Suprapubic skin (tissue), 4 donors: ENCODE measurements at regions not wholly inside any gene's neighbourhood (a gene's known extent, or its start where the extent isn't known, plus 50 kb on each side); places are given as distances from the start of the nearest gene placed in this dataset.
A peak's percentile ranks its signal among the peaks of the same experiment; 100 is the strongest.

Source experiments
- DNase-seq, 2 donors: peaks; one replicate each; pipeline ENCODE4 v3.0.0-alpha.2; 2019; ENCODE audit warnings: low spot score in 2 of 2
- H3K27ac ChIP-seq: fragments of 200-600 bp; sonication (generic); one replicate; pipeline ENCODE4 v1.5.1; 2019
- H3K27me3 ChIP-seq: fragments of 200-600 bp; sonication (generic); one replicate; pipeline ENCODE4 v1.5.1; 2019
- H3K36me3 ChIP-seq: fragments of 200-600 bp; sonication (generic); one replicate; pipeline ENCODE4 v1.5.1; 2019
- H3K4me1 ChIP-seq: fragments of 200-600 bp; sonication (generic); one replicate; pipeline ENCODE4 v1.5.1; 2019
- H3K4me3 ChIP-seq: fragments of 200-600 bp; sonication (generic); one replicate; pipeline ENCODE4 v1.5.1; 2019; ENCODE audit warnings: mild to moderate bottlenecking
- H3K9me3 ChIP-seq: fragments of 200-600 bp; sonication (generic); one replicate; pipeline ENCODE4 v1.5.1; 2019
- CTCF ChIP-seq, 2 donors: fragments of 200-600 bp in 1 of 2; fragments of 450-650 bp in 1 of 2; sonication (generic) in 1 of 2; IDR thresholded peaks; one replicate each; pipeline ENCODE4 v1.5.1; 2016 to 2019; ENCODE audit warnings: antibody characterized with exemption in 2 of 2, mild to moderate bottlenecking in 1 of 2, moderate library complexity in 1 of 2
- EP300 ChIP-seq: sonication (generic); formaldehyde crosslinking; IDR thresholded peaks from one replicate; pipeline ENCODE4 v1.6.1; 2017; ENCODE audit warnings: antibody characterized with exemption
- POLR2A ChIP-seq, 2 donors: fragments of 450-650 bp; IDR thresholded peaks; one replicate each; pipeline ENCODE4 v1.6.1; 2017; ENCODE audit warnings: antibody characterized with exemption in 2 of 2, mild to moderate bottlenecking in 2 of 2, moderate library complexity in 2 of 2
- POLR2AphosphoS5 ChIP-seq, 3 donors: sonication (generic); formaldehyde crosslinking; IDR thresholded peaks; one replicate each; pipeline ENCODE4 v1.6.1; 2017; ENCODE audit warnings: antibody characterized with exemption in 3 of 3
- WGBS: methylation state at CpG from one replicate; pipeline ENCODE4 v1.1.5; 2018; 5-methylcytosine and 5-hydroxymethylcytosine counted together

- Histone ChIP-seq H3K9me3 (no peaks in the 10 kb centered on the region), H3K4me1 (no peaks in the 10 kb centered on the region), H3K27me3 (no peaks in the 10 kb centered on the region), H3K36me3 (no peaks in the 10 kb centered on the region), H3K27ac (no peak overlapping the region), H3K4me3 (no peak overlapping the region)
- no peak for DNase-seq
- TF ChIP-seq EP300, result no peak
- no peak for TF ChIP-seq POLR2A (IDR thresholded peaks at IDR 0.05)
- no peak for TF ChIP-seq CTCF (IDR thresholded peaks at IDR 0.05)
- TF ChIP-seq POLR2AphosphoS5 (IDR thresholded peaks at IDR 0.05), result no peak
- WGBS, result 78% methylated on average over 1 of the region's 1 CpG
Measured at GRCh38 chr1:96964761-96965160, 243.2 kb downstream of the PTBP2 start.

- Histone ChIP-seq H3K4me1 (no peaks in the 10 kb centered on the region), H3K27me3 (no peaks in the 10 kb centered on the region), H3K36me3 (no peaks in the 10 kb centered on the region), H3K4me3 (no peak overlapping the region), H3K27ac (no peak overlapping the region), H3K9me3 (no peaks in the 10 kb centered on the region)
- DNase-seq, result peak; percentile 75 to 79
- no peak for TF ChIP-seq EP300
- TF ChIP-seq POLR2AphosphoS5 (IDR thresholded peaks at IDR 0.05), result no peak
- peak; percentile 85 to 88 for TF ChIP-seq CTCF (IDR thresholded peaks at IDR 0.05)
- TF ChIP-seq POLR2A (IDR thresholded peaks at IDR 0.05), result no peak
- WGBS, result 50% methylated on average over 15 of the region's 15 CpGs
Measured at GRCh38 chr1:96966536-96967138, 245.1 kb downstream of the PTBP2 start.

GRCh38 chr1:96967311-96967710 lies 245.7 kb downstream of the PTBP2 start:
- H3K36me3 ChIP-seq, result no peaks in the 10 kb centered on the region
- no peak for DNase-seq
- TF ChIP-seq EP300, result no peak
- TF ChIP-seq CTCF (IDR thresholded peaks at IDR 0.05), result no peak
- TF ChIP-seq POLR2AphosphoS5 (IDR thresholded peaks at IDR 0.05), result no peak
- TF ChIP-seq POLR2A (IDR thresholded peaks at IDR 0.05), result no peak
- no peaks in the 10 kb centered on the region for H3K27me3 ChIP-seq
- no peaks in the 10 kb centered on the region for H3K9me3 ChIP-seq
- no peak overlapping the region for H3K27ac ChIP-seq
- no peaks in the 10 kb centered on the region for H3K4me1 ChIP-seq
- no peak overlapping the region for H3K4me3 ChIP-seq
- 78% methylated on average over 8 of the region's 8 CpGs for WGBS

GRCh38 chr1:96968541-96968940 lies 247.0 kb downstream of the PTBP2 start:
- no peaks in the 10 kb centered on the region for H3K27me3 ChIP-seq
- no peaks in the 10 kb centered on the region for H3K9me3 ChIP-seq
- H3K36me3 ChIP-seq, result no peaks in the 10 kb centered on the region
- H3K4me1 ChIP-seq, result no peaks in the 10 kb centered on the region
- no peak for DNase-seq
- H3K27ac ChIP-seq, result no peak overlapping the region
- H3K4me3 ChIP-seq, result no peak overlapping the region
- TF ChIP-seq POLR2A (IDR thresholded peaks at IDR 0.05) (no peak), EP300 (no peak), CTCF (IDR thresholded peaks at IDR 0.05) (no peak), POLR2AphosphoS5 (IDR thresholded peaks at IDR 0.05) (no peak)
- WGBS, result 69% methylated on average over 7 of the region's 7 CpGs

- no peak for TF ChIP-seq POLR2A (IDR thresholded peaks at IDR 0.05)
- no peak for TF ChIP-seq CTCF (IDR thresholded peaks at IDR 0.05)
- Histone ChIP-seq H3K36me3 (no peaks in the 10 kb centered on the region), H3K4me3 (no peak overlapping the region), H3K4me1 (no peaks in the 10 kb centered on the region), H3K9me3 (no peaks in the 10 kb centered on the region), H3K27ac (no peak overlapping the region), H3K27me3 (no peaks in the 10 kb centered on the region)
- 81% methylated on average over 2 of the region's 4 CpGs for WGBS
- no peak for DNase-seq
Measured at GRCh38 chr1:96968983-96969382, 247.4 kb downstream of the PTBP2 start.
